ENCODE measurements at regions not wholly inside any gene's neighbourhood (a gene's known extent, or its start where the extent isn't known, plus 50 kb on each side); places are given as distances from the start of the nearest gene placed in this dataset.

GRCh38 chr3:194000712-194001111 lies 135.2 kb upstream of the HES1 start:
- H3K36me3 ChIP-seq (ENCODE audit: control insufficient read depth in 4 of 4, insufficient read depth in 3 of 4, low read depth in 1 of 4, low read length in 3 of 4), result no peaks in the 10 kb centered on the region
- H3K27ac ChIP-seq (ENCODE audit: low read depth in 1 of 2, low read length in 2 of 2), result no peak overlapping the region
- no peaks in the 10 kb centered on the region for H3K9me3 ChIP-seq (ENCODE audit: control insufficient read depth in 4 of 4, low read length in 3 of 4)
- H3K4me1 ChIP-seq (ENCODE audit: control insufficient read depth in 4 of 4, insufficient read depth in 4 of 4, low read length in 3 of 4), result peaks cover 6 to 11% (median 9%) of the 10 kb centered on the region in 4 donors
- no peak overlapping the region for H3K9ac ChIP-seq (ENCODE audit: low read depth in 1 of 2, low read length in 2 of 2)
- H3K4me3 ChIP-seq (ENCODE audit: low read depth in 1 of 3, low read length in 3 of 3), result no peak overlapping the region
- no peaks in the 10 kb centered on the region for H3K27me3 ChIP-seq (ENCODE audit: control insufficient read depth in 4 of 4, insufficient read depth in 4 of 4, low read length in 3 of 4)
- TF ChIP-seq FOXA1 (IDR thresholded peaks at IDR 0.05) (no peak), HNF4A (conservative IDR thresholded peaks at IDR 0.05) (peak in 1 of 2 donors; percentile 20), NR2F2 (IDR thresholded peaks at IDR 0.05) (no peak), RXRA (IDR thresholded peaks at IDR 0.05) (no peak), SP1 (IDR thresholded peaks at IDR 0.05) (no peak)
- WGBS, result 56% methylated on average over 4 of the region's 4 CpGs
- DNase-seq (ENCODE audit: low spot score), result no peak

GRCh38 chr3:194001728-194002459 lies 134.1 kb upstream of the HES1 start:
- DNase-seq (ENCODE audit: low spot score), result no peak
- Histone ChIP-seq H3K4me3 (ENCODE audit: low read depth in 1 of 3, low read length in 3 of 3) (no peak overlapping the region), H3K27ac (ENCODE audit: low read depth in 1 of 2, low read length in 2 of 2) (no peak overlapping the region), H3K27me3 (ENCODE audit: control insufficient read depth in 4 of 4, insufficient read depth in 4 of 4, low read length in 3 of 4) (no peaks in the 10 kb centered on the region), H3K9me3 (ENCODE audit: control insufficient read depth in 4 of 4, low read length in 3 of 4) (no peaks in the 10 kb centered on the region), H3K9ac (ENCODE audit: low read depth in 1 of 2, low read length in 2 of 2) (no peak overlapping the region), H3K36me3 (ENCODE audit: control insufficient read depth in 4 of 4, insufficient read depth in 3 of 4, low read depth in 1 of 4, low read length in 3 of 4) (no peaks in the 10 kb centered on the region), H3K4me1 (ENCODE audit: control insufficient read depth in 4 of 4, insufficient read depth in 4 of 4, low read length in 3 of 4) (peaks cover 6 to 11% (median 9%) of the 10 kb centered on the region in 4 donors)
- no peak for TF ChIP-seq CTCF (IDR thresholded peaks at IDR 0.05; ENCODE audit: low read depth, low read length, missing input control)
- no peak for TF ChIP-seq NR2F2 (IDR thresholded peaks at IDR 0.05)
- no peak for TF ChIP-seq MAX (IDR thresholded peaks at IDR 0.05)
- no peak for TF ChIP-seq HNF4G (IDR thresholded peaks at IDR 0.05)
- no peak for TF ChIP-seq ZBTB33 (IDR thresholded peaks at IDR 0.05)
- no peak for TF ChIP-seq HNF4A (conservative IDR thresholded peaks at IDR 0.05)
- TF ChIP-seq RAD21 (IDR thresholded peaks at IDR 0.05), result no peak
- no peak for TF ChIP-seq EGR1 (IDR thresholded peaks at IDR 0.05; ENCODE audit: low read depth in 2 of 2)
- 91% methylated on average over 20 of the region's 20 CpGs for WGBS

- Histone ChIP-seq H3K4me3 (ENCODE audit: low read depth in 1 of 3, low read length in 3 of 3) (peak overlapping the region in 2 of 3 donors; percentile 60 to 61), H3K36me3 (ENCODE audit: control insufficient read depth in 4 of 4, insufficient read depth in 3 of 4, low read depth in 1 of 4, low read length in 3 of 4) (no peaks in the 10 kb centered on the region), H3K9me3 (ENCODE audit: control insufficient read depth in 4 of 4, low read length in 3 of 4) (no peaks in the 10 kb centered on the region), H3K9ac (ENCODE audit: low read depth in 1 of 2, low read length in 2 of 2) (peak overlapping the region in 1 of 2 donors; percentile 63), H3K4me1 (ENCODE audit: control insufficient read depth in 4 of 4, insufficient read depth in 4 of 4, low read length in 3 of 4) (peaks cover 6 to 11% (median 9%) of the 10 kb centered on the region in 4 donors), H3K27ac (ENCODE audit: low read depth in 1 of 2, low read length in 2 of 2) (peak overlapping the region; percentile 76 to 92), H3K27me3 (ENCODE audit: control insufficient read depth in 4 of 4, insufficient read depth in 4 of 4, low read length in 3 of 4) (no peaks in the 10 kb centered on the region)
- DNase-seq (ENCODE audit: low spot score), result peak; percentile 73
- 10% methylated on average over 58 of the region's 58 CpGs for WGBS
- TF ChIP-seq REST (IDR thresholded peaks at IDR 0.05), result no peak
- no peak for TF ChIP-seq HNF4G (IDR thresholded peaks at IDR 0.05)
- TF ChIP-seq MAX (IDR thresholded peaks at IDR 0.05), result peak; percentile 62
- TF ChIP-seq ZBTB33 (IDR thresholded peaks at IDR 0.05), result no peak
- TF ChIP-seq JUND (IDR thresholded peaks at IDR 0.05), result peak in 1 of 2 donors; percentile 30
- TF ChIP-seq EGR1 (IDR thresholded peaks at IDR 0.05; ENCODE audit: low read depth in 2 of 2), result peak; percentile 60 to 92
- TF ChIP-seq TAF1 (conservative IDR thresholded peaks at IDR 0.05), result peak; percentile 15
- TF ChIP-seq RAD21 (IDR thresholded peaks at IDR 0.05), result peak; percentile 36 to 47
Measured at GRCh38 chr3:194003114-194004057, 132.6 kb upstream of the HES1 start.

Measured in liver (tissue), 8 donors.